Activated T-helper 1 cell treated with anti-CD3 and anti-CD28 coated beads, Interleukin-2, amount 50 U/mL, for 16 hours (primary cell): ENCODE measurements at regions not wholly inside any gene's neighbourhood (a gene's known extent, or its start where the extent isn't known, plus 50 kb on each side); places are given as distances from the start of the nearest gene placed in this dataset.

Experiments
- DNase-seq, 2 donors: peaks; one replicate each; pipeline ENCODE4 v3.0.0-alpha.2; 2020; ENCODE audit warnings: low read depth in 1 of 2, low spot score in 1 of 2

GRCh38 chr1:229195246-229195645 is 75.7 kb upstream of the RAB4A start:
- DNase-seq, result no peak

DNA sequence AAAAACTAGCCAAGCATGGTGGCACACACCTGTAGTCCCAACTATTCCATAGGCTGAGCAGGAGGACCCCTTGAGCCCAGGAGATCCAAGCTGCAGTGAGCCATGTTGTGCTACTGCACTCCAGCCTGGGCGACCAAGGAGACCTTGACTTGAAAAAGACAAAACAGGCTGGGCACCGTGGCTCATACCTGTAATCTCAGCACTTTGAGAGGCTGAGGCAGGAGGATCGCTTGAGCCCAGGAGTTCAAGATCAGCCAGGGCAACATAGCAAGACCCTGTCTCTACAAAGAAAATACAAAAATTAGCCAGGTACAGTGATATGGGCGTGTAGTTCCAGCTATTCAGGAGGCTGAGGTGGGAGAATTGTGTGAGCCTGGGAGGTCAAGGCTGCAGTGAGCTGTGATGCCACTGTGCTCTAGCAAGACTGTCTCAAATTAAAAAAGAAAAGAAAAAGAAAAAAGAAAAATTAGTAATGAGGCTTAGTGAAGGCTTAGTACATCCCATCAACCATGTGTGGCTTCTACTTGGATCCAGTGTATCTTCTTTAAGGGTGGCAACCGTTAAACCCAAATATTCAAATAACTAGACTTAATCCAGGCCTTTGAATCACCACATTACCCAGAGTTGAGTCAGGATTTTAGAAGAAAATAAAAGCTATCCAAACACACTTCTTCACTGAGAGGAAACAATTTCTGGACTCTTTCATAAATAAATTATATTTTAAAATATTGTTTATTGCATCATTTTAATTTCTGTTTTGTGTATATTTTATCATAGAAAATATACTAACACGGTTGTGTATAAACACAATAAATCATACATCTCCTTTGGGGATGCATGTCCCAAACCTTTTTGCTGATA is 74.3 kb upstream of the RAB4A start:
- no peak for DNase-seq

- DNase-seq, result no peak
These were observed 73.7 kb upstream of the RAB4A start for GRCh38 chr1:229197265-229197585.

- DNase-seq, result no peak
These were observed 71.4 kb upstream of the RAB4A start for GRCh38 chr1:229199261-229200243.

DNA sequence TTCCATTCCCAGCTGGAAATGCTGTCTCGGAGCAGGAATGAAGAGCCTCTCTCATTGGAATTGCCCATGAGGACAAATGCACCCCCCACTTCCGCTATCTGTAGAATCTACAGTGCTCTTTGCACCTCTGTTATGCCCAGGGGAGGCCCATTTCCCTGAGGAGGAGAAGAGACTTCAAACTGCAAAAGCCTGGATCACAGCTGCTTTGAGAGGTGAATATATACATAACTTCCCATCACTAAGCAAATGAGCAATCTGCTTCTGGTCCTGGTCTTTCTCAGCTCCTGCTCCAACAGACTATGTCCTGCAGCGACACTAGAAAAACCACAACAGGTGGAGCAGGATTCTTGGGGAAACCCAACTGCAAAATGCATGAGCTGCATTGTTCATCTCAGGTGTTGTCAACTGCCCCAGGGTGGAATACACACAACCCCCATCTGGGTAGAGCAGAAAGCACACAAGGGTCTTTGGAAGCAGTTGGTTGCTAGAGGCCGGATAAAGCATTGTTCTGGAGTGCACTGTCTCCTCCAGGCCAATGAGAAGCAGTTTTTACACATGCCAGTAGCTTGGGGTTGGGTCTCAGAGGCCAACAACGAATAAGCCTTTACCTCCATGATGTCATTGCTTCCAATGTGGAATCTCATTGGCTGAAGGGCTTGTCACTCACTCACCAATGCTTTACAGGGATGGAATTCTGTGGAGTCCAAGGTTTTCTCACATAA is 67.7 kb upstream of the RAB4A start:
- no peak for DNase-seq

- DNase-seq, result no peak
These were observed 66.8 kb upstream of the RAB4A start for GRCh38 chr1:229203991-229204632.

- DNase-seq, result no peak
These were observed 65.8 kb upstream of the RAB4A start for GRCh38 chr1:229204921-229205777.

DNA sequence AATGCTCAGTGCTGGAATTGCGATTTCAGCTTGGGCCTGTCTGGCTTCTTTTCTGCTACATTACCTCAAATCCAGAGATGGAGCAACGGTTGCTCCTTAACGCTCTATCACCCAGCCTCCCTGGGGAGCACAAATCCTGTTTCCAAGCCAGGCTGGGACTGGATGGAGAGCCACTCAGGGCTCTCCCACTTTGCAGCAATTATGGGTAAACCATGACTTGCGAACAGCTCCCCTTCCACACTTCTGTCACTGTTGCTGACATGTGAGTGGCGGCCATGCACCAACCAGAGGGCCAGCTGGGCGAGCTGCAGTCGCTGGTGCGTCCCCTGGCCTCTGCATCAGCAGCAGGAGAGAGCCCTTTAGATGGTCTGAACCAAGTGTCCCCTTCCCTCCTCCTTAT is 65.1 kb upstream of the RAB4A start:
- no peak for DNase-seq

DNA sequence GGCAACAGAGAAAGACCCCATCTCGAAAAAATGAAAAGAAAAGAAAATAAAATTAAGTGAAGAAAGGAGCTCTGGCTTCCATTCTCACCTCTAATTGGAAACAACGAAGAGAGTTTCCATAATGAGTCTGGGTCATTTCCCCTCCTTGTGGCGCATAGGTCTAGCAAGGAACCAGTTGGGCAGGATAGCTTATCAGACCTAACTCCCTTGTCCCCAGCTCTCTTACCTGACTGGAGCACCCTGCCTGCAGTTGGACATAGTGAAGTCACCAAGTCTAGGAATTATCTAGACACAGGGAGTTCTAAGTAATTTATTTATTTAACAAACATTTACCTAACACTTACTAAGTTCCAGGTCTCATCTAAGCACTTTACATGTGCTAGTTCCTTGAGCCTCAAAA is 63.0 kb upstream of the RAB4A start:
- no peak for DNase-seq

DNA sequence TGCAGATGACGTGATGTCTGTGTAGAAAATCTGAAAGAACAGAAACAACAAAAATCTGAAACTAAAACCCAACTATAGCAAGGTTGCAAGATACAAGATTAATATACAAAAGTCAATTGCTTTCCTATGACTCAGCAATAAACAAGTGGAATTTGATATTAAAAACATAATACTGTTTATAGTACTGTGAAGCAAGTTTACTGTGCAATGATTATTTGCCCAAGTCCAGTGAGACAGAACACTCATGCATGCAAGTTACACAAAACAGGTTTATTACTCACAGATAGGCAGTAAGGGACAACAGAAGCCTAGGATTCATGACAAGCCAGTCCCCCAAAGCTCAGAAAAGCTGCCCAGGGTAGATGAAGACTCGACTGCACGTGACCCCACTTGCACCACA is 62.4 kb upstream of the RAB4A start:
- no peak for DNase-seq

DNA sequence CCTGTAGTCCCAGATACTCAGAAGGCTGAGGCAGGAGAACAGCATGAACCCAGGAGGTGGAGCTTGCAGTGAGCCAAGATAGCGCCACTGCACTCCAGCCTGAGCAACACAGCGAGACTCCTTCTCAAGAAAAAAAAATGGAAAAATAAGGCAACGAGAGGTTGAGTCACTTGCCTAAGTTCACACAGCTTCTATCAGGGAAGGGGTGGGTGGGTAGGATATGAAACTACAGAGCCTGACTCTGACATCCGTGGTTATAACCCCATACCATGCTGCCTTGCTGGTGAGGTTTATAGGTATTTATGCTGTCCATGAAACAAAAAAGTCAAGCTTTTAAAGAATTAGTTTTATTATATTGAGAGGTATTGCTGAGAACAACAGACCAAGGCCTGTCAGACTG is 61.5 kb upstream of the RAB4A start:
- no peak for DNase-seq

DNA sequence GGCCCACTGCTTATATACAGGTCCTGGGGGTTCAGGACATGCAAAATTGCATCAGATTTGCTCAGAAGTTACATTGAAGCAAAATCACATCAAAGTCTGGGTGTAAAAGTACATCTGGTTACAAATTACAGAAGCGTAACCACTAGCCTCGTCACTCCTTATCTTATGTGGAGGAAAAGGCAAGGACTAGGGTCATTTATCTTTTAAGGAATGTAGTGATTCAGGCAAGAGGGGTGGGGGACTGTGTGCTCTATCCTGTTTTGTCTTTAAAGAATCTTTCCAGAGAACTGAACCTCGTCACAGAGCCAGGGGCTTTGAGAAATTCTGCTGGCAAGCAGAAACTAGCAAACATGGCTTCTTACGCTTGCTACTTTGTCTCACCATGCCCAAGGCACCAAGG is 61.1 kb upstream of the RAB4A start:
- no peak for DNase-seq

- no peak for DNase-seq
These were observed 60.1 kb upstream of the RAB4A start for GRCh38 chr1:229210844-229211243.

DNA sequence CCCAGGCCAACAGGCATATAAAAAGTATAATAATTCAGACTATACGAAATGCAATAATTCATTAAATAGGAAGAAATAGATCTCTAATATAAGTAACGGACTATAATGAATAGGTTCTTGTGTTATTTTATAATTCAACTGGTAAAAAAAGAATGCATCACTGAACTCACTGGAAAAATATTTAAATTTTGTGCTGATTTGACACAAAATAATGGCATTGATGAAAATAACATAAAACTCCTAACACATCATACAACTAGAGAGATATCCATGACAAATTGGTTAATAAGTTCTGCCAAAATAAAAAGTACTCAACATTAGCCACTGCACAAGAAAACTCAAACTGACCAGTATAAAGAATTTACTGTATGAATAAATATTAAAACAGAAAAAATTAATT is 57.1 kb upstream of the RAB4A start:
- no peak for DNase-seq

GRCh38 chr1:229217716-229218115 is 53.2 kb upstream of the RAB4A start:
- no peak for DNase-seq

GRCh38 chr1:229218612-229219025 is 52.3 kb upstream of the RAB4A start:
- DNase-seq, result no peak

DNA sequence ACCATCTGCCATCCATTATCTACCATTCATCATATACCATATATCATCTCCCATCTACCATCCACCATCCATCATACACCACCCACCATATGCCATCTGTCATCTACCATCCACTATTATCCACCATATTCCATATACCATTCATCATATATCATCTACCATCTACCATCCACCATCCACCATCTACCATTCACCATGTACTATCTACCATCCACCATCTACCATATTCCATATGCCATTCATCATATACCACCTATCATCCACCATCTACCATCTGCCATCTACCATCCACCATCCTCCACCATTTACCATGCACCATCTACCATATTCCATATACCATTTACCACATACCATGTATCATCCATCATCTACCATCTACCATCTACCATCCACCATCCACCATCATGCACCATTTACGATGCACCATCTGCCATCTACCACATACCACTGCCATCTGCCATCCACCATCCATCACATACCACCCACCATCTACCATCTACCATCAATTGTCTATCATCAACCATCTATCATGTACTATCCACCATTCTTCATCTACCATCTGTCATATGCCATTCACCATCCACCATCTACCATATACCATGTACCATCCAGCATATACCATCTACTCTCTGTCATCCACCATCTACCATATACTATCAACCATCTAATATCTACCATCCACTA is 50.6 kb upstream of the RAB4A start:
- no peak for DNase-seq

- DNase-seq, result no peak
These were observed 49.5 kb upstream of the RAB4A start for GRCh38 chr1:229221106-229222019.
